HG03558 (cell line): ENCODE measurements at regions not wholly inside any gene's neighbourhood (a gene's known extent, or its start where the extent isn't known, plus 50 kb on each side); places are given as distances from the start of the nearest gene placed in this dataset.

ENCODE experiments used
- ATAC-seq: cut with Tn5 transposase; IDR thresholded peaks from one replicate; pipeline ENCODE4 v1.9.1; 2021; ENCODE audit warnings: moderate number of reproducible peaks; ENCODE audit not compliant: unreplicated experiment; ENCODE audit errors: extremely low read depth

DNA sequence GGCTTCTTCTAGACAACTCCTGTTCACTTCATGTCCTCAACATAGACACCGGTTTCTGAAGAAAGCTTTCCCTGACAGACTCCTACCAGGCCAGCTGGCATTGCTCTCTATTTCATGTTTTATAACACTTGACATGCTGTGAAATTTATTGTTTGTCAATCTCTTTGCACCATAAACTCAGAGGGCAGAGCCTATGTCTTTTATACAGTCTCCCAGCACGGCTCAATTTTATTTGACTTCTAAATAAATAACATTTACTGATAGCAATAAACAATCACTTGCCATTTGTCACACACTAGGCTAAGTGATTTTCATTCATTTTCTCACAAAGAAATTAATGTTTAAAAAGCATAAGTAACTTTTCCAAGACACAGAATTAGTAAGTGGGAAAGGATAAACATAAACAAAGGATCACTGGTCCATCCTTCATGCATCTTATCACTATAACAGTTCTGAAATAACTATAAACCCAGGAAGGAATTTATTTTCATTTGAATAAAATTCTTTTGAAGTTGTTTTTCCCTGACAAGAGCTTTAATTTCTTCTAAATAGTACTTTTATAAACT lies 577.6 kb downstream of the TECRL start:
- ATAC-seq: no peak

DNA sequence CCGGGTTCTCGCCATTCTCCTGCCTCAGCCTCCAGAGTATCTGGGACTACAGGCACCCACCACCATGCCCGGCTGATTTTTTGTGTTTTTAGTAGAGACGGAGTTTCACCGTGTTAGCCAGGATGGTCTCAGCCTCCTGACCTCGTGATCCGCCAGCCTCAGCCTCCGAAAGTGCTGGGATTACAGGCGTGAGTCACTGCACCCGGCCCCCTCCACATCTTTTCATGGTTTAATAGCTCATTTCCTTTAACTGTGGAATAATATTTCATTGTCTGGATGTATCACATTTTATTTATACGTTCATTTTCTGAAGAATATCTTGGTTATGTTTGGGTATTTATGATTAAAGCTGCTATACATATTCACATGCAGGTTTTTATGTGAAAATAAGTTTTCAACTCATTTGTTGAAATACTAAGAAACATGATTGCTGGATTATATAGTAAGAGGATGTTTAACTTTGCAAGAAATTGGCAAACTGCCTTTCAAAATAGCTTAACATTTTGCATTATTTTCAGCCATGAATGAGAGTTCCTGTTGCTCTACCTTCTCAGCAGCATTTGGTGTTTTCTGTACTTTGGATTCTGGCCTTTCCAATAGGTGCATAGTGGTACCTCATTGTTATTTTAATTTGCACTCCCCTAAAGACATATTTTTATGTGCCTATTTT lies 591.9 kb downstream of the TECRL start:
- ATAC-seq: no peak

DNA sequence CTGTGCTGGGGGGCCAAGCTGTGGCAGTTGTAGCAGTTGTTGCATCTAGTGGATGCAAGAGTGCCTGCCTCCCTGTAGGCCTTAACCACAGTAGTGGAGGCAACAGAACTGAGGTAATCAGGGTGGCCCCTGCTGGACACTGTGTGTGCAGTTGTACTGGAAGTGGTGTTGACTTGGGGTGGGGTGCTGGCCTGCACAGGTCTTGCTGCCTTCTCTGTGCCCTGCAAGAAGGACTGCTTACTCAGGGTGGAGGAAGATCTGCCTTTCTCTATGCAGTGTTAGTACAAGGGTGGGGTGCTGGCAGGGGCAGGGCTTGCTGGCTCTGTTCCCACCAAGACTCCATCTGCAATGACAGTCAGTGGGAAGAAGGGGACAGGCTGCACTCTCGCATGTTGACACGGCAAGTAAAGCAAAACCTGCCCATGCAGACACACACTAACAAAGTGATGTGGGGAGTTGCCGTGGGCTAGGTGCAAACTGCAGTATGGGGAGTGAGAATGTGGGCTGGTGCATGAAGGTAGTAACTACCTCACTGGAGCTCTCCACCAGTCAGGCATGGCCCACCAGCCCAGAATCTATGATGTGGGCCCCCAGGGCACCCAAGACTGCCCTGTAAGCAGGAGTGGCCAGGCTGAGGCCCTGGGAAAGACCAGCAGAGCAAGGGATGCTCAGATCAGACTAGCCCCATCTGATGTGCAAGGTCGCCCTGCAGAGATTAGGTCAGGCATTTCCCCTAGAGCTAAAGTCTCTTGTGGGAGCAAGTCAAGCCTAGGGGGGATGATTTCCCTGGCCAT lies 594.9 kb downstream of the TECRL start:
- no peak for ATAC-seq

DNA sequence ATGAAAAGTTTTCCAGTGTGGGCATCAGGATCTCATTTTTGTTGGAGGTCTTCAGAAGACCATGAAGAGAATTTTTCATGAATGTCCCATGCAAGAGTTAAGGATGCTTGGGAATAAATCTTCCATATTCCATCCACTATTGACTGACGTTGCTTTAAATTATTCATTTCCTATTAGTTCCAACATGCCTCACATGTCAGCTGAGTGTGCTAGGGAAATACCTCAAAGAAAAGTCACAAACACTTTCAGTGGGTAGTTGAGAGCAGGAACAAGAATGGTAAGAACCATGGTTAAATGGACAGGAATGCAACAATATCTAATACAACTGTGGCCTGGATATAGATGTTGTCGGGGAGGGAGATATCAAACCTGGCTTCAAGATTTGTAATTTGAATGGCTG lies 610.1 kb downstream of the TECRL start:
- no peak for ATAC-seq

DNA sequence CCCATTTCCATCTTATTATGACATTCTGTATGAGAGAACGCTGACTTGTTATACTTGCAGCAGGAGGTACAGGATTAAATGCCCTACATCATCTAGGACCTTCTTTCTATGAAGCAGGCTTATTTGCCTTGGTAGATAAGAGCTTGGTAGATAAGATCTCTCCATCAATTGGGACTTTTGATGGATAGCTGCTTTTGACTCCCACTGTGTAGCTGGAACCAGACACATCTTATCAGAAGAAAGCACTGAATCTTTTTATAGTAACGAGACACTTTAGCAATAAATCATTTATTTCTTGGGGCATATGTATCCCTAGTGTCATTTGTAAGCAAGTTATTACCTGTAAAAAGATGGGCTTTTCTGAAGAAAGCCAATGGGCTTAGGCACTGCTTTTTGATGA lies 613.9 kb downstream of the TECRL start:
- ATAC-seq: no peak

DNA sequence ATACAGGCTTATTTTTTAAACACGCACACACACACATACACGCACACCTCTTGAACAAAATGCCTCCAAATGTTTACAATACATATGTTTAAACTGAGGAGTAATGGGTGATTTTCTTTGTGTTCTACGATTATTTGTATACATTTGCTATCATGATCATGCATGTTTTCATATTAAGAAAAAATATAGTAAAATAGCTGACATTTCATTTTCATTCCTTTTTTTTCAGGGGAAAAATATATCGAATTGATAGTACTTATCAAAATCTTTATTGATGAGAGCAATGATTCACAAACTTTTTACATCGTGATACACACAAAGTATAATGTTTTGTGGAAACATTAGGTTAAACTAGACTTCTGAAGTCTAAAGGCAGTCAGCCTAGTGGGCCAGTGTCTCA lies 618.9 kb downstream of the TECRL start:
- ATAC-seq: no peak

DNA sequence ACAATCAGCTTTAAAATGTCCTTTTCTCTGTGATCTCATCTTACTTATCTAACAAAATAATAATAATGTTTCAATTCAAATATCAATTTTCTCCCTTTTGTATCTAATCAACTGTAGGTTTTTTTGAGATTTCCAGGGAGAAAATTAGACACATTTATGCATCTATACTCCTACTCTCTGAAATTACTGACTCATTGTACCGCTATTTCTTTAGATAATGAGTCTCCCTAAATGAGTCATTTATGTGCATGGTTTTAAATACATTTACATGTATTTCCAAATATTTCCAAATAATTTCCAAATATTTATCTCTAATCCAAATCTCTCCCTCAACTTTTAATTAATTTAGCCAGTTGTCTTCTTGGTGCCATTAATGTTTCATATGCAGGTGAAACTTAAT lies 621.0 kb downstream of the TECRL start:
- no peak for ATAC-seq

DNA sequence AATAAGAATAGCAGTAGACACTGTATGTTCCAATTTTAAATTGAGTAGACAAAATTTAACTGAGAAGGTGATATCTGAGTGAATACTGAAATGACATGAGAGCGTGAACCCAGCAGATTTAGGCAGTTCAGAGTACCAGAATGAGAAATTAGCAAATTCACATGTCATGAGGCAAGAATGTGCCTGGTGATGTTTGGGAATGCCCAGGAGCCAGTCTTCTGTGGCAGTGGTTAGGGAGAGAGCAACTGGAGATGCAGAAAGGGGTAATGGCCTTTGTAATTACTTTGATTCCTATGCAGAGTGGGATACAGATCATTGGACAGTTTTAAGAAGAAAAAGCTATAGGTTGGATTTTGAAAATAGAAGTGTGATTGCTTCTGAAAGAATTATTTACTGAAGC lies 621.9 kb downstream of the TECRL start:
- no peak for ATAC-seq

DNA sequence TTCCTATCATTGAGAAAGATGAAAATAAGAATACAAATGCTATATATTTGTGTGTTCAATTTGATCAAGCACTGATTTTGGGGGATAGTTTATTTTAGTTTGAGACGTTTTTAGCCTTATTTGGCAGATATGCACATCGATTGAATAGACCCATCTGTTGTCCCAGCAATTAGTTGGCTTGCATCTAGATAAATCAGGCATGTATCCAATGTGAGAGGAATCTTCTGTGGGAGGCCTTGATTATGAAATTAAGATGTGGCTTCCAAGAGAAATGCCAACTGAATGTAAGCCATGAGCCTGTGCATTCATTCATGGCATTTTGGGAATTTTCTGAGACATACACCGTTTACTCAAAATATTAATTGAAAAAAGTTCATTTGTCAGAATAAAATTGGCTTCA lies 623.1 kb downstream of the TECRL start:
- no peak for ATAC-seq

DNA sequence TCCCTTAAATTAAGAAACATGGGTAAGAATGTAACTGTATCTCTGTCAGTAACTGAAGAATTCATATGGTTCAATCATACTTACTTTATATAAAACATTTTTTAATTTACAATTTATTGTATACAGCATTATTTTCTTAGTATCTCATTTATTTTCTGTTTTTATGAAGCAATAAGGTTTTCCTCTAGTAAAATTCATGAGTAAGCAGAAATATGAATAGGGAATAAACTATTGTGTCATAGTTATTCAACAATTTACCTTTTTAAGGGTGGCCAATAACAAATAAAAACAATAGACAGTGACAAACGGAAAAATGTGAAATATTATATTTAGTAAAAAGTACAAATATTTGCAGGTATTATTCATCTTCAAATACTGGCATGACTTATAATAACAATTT lies 624.4 kb downstream of the TECRL start:
- no peak for ATAC-seq

DNA sequence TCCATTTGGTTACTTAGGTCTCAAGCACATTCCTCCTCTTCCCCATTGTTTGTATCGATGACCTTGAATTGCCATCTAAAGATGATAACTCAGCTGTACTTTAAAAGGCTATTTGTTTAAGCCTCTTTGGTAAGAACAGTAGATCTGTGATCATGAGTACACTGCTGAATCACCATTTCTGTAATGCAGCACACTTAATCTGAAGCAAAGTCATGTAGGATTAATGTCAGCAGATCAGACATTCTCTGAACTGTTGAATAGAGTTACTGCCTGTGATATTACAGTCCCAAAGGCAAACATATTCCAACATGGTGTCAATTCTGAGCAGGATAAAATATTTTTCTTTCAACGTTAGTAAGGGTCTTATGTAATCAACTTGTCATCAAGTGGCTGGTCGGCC lies 631.6 kb downstream of the TECRL start:
- ATAC-seq: no peak

DNA sequence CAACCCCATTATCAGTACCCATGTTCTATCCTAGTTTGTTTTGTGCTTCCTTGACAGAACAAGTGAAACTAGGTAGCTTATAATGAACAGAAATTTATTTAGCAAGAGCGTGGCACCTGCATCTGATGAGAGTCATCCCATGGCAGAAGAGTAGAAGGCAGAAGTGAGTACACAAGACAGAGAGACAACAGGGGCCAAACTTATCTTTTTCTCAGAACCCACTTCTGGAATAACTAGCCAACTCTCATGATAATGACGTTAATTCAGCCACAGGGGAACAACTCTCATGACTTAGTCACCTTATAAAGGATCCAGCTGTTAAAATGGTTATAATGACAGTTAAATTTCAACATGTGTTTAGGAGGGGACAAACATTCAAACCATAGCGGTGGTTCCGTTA lies 644.9 kb downstream of the TECRL start:
- no peak for ATAC-seq

DNA sequence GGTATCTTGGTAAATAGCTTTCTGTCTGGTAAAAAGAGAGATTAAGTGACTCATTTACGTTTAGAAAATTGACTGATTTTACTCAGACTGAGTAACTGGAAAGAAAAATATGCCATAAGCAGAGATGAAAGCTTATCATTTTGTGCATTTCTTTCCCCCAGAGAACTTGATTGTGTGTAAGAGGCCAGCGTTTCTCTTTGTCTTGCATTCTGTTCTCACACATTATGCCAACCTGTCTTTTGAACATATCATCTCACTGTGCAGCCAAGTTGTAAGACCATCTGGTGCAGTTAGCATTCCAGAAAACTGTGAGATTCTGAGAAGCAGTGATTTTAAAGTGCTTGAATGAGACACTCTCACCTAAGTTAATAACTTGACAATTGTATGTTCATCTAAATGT lies 651.3 kb downstream of the TECRL start:
- no peak for ATAC-seq

DNA sequence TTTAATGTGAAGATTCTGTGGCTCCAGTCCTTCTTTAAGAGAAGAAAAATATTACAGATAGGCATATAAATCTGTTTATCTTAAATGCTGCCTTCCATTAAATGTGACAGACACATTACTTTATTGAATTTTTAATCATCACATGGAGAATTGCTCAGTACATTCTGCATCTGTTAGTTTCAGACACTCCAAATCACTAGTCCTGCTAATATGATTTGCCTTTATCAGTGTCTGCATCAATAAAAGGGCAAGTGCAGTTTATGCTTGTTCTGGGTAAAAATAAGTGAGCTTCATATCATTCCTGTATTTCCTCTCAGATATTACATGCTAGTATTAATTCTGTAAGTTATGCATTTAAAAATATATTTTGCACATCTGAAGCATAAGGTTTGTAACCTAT lies 666.4 kb downstream of the TECRL start:
- no peak for ATAC-seq

DNA sequence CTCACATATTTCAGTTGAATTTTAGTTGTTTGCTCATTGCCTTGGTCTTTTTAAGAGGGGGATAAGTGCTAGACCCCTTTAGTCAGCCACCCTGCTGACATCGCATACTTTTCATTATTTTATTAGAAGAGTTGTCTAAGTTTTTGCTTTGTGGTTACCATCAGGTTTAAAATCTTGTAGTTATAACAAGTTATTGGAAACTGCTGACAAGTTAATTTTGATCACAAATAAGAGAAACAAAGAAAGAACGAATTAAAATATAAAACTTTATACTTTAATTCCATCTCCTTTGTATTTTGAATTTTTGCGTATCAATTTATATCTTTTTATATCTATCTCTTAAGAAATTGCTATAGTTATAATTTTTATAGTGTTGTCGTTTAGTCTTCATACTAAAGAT lies 679.7 kb downstream of the TECRL start:
- no peak for ATAC-seq

DNA sequence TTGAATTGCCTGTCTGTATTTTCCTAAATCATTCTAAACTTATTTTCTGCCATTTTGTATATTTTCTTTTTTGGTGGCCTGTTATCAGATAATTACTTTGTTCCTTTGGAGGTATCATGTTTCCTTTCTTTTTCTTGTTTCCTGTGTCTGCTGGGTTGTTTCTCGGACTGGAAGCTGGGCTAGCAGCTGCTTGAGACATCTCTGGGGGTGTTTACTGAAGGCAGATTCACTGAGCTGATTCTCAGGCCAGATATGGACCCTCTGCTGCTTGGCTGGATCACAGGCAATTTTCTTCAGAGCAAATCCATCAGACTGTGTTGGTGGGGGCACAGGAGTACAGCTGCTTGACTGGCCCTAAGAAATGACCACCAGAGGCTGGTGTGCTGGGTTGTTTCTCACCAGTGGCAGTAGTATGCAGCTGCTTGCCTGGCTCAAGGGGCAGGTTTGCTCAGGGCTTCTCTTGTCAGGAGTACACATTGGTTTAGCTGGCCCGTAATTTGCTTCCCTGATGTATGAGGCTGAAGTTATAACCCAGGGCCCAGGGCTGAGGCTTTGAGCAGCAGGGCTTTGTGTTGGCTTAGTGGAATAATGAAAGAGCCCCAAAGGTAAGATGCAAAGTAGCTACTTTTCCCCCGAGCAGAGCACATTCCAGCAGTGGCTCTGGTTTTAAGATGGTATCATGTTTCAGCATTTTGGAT lies 680.6 kb downstream of the TECRL start:
- no peak for ATAC-seq

DNA sequence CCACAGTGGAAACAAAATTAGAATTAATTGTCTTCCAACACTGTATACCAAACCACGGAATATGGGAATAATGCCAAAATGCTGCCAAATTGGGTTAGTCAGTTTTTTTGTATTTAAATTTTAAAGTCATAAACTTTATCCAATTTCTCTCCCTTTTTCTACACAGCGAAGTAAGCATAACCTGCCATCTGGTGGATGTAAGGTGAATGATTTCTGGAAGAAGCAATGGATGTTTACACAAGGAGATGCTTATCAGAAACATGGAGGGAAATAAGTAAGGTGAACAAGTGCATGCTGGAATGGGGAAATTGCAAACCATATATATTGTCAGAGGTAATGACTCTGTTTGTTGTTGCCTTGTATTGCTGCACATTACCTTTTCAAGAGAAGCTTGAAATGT lies 691.9 kb downstream of the TECRL start:
- ATAC-seq: no peak

DNA sequence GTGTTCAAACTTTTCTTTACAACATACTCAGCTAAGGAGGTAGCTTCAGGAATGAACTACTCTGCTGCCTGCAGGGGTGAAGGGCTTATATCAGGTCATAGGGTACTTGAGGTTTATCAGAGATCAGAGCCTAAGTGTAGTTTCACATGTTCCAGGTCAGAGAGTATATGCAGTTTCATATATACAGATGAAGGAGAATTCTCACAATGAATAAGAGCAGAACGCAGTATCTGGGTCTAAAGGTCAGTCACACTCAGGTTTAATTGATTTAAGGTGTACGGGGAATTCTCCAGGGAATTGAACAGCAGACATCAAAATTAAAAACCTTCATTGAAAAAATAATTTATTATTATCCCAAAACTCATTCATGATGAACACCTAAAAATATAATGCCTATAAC lies 700.6 kb downstream of the TECRL start:
- no peak for ATAC-seq

DNA sequence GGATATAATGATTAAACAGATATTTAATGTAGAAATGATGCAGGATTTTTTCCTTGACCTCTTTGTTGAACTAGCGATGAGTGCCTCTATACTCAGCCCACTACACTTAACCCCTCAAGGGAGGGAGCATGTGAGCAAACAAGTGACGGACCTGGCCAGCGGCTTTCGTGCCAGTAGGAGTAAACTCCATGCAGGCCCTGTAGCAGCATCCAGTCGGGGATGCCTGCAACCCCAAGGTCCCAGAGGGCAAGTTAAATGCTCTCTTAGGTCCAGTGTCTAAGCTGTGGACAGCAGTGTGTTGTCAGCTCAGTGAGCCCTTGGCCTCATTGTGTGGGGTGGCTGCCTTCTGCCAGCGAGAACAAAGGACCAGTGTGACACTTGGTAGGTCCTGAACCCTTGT lies 708.7 kb downstream of the TECRL start:
- no peak for ATAC-seq

DNA sequence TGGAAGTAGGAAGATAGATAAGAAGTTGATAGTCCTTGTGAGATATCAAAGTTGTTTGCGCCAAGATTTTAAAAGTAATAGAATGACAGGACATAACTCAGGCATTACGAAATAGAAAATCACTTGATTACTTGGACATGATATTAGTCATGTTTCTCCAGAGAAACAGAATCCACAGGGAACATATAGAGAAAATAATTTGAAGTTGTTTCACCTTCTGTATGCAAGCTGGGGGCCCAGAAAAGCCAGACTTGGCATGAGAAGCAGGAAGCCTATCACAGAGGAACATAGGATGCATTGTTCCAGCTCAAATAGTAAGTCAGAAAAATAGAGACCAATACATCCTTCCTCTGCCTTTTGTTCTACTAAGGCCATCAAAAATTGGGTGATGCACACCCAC lies 715.9 kb downstream of the TECRL start:
- no peak for ATAC-seq

DNA sequence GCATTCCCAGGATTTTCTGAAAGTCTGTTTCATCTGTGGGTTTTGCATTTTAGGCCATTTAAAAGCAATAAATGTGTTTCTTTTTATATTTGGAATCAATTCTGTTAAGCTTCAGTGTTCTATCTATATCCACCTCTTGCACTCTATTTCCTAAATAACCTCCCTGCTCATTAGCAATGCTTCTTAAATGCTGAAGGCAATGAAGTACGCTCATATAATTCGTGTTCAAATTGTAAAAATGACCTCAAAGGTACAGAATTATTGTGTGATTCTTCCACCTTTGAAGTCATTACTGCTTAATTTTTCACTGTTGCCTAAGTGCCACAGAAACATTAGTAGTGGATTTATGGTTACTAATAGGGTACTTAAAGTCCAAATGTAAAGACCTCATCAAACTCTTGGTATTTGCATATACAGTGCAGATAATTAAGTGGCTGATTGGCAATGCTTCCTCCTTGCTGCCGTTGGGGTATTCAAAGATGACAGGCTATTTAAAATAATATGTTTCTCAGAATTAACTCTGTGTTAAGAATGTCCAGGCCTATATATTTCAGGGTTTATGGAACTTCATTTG lies 730.8 kb downstream of the TECRL start:
- ATAC-seq: no peak
